ENCODE measurements at regions not wholly inside any gene's neighbourhood (a gene's known extent, or its start where the extent isn't known, plus 50 kb on each side); places are given as distances from the start of the nearest gene placed in this dataset.

- no peak for DNase-seq (ENCODE audit: low spot score)
These were observed 50.2 kb upstream of the CXCL14 start for GRCh38 chr5:135628771-135629563.
